ENCODE measurements at regions not wholly inside any gene's neighbourhood (a gene's known extent, or its start where the extent isn't known, plus 50 kb on each side); places are given as distances from the start of the nearest gene placed in this dataset.
"Not testable (repeated sequence)": the region's sequence is repeated elsewhere in the genome, so short reads cannot be mapped to it uniquely, and the experiment has no call there.

DNA sequence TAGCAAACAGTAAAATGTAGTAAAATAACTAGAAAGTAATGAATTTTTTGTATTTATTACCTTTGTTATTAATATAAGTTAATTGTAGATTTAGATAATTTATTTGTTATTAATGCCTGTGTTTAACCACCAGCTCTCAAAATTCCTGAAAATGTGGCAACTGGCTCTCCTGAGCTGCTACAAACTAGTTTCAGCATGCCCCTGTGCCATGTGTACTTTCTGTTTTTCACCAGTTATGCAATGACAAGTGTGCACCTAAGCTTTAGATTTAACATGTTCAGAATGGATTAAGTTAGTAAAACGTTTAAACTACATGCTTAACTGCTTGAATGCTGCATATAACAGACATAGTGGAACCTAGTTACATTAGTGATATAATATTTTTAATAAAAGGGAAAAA lies 88.1 kb downstream of the POSTN start:
- H3K4me1 ChIP-seq (ENCODE audit: control insufficient read depth, insufficient read depth, low read length) = no peaks in the 10 kb centered on the region
- H3K4me3 ChIP-seq (ENCODE audit: low read length) = no peak overlapping the region
- no peaks in the 10 kb centered on the region for H3K4me1 Mint-ChIP-seq
- intact Hi-C loops (cut with micrococcal nuclease) = no loop called here
- peaks cover 8 to 12% of the 10 kb centered on the region in 2 donors for H3K9me3 Mint-ChIP-seq
- H3K9me3 ChIP-seq (ENCODE audit: control insufficient read depth, insufficient read depth, low read length) = peaks cover 4% of the 10 kb centered on the region
- ATAC-seq = no peak
- no peaks in the 10 kb centered on the region for H3K27me3 ChIP-seq (ENCODE audit: control insufficient read depth, insufficient read depth, low read length)
- H3K27me3 Mint-ChIP-seq (ENCODE audit: low read depth in 2 of 2) = no peaks in the 10 kb centered on the region
- no peaks in the 10 kb centered on the region for H3K36me3 Mint-ChIP-seq
- no peaks in the 10 kb centered on the region for H3K36me3 ChIP-seq (ENCODE audit: control insufficient read depth, insufficient read depth, low read length)
- no peak overlapping the region for H3K27ac Mint-ChIP-seq
- no peak for DNase-seq
- TF ChIP-seq, protein P1, sequence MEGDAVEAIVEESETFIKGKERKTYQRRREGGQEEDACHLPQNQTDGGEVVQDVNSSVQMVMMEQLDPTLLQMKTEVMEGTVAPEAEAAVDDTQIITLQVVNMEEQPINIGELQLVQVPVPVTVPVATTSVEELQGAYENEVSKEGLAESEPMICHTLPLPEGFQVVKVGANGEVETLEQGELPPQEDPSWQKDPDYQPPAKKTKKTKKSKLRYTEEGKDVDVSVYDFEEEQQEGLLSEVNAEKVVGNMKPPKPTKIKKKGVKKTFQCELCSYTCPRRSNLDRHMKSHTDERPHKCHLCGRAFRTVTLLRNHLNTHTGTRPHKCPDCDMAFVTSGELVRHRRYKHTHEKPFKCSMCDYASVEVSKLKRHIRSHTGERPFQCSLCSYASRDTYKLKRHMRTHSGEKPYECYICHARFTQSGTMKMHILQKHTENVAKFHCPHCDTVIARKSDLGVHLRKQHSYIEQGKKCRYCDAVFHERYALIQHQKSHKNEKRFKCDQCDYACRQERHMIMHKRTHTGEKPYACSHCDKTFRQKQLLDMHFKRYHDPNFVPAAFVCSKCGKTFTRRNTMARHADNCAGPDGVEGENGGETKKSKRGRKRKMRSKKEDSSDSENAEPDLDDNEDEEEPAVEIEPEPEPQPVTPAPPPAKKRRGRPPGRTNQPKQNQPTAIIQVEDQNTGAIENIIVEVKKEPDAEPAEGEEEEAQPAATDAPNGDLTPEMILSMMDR (IDR thresholded peaks at IDR 0.05) = no peak
- H3K4me3 Mint-ChIP-seq = no peak overlapping the region
- no peak overlapping the region for H3K27ac ChIP-seq (ENCODE audit: low read length)
- no CpG with 5 or more reads among the region's 1 CpG for WGBS (ENCODE audit: insufficient coverage)

DNA sequence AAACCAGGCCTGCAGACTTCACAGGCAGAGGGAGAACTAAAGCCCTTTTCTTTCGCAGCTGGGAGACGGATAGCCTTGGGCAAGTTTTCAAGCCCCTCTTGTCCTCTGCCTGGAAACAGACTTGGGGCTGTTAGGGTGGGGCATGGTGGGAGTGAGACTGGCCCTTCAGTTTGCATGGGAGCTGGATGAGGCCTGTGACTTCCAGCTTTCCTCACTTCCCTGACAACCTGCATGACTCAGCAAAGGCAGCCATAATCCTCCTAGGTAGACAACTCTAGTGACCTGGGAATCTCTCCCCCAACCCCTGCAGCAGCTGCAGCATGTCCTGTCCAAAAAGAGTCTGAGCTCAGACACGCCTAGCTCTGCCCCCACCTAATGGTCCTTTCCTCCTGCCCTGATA lies 93.0 kb downstream of the POSTN start:
- ATAC-seq (no peak), DNase-seq (no peak)
- H3K9me3 ChIP-seq (ENCODE audit: control insufficient read depth, insufficient read depth, low read length) = peaks cover 10% of the 10 kb centered on the region
- Mint-ChIP-seq H3K27ac (no peak overlapping the region), H3K27me3 (ENCODE audit: low read depth in 2 of 2) (no peaks in the 10 kb centered on the region), H3K36me3 (no peaks in the 10 kb centered on the region), H3K4me3 (no peak overlapping the region), H3K9me3 (peaks cover 7 to 12% of the 10 kb centered on the region in 2 donors), H3K4me1 (no peaks in the 10 kb centered on the region)
- H3K27me3 ChIP-seq (ENCODE audit: control insufficient read depth, insufficient read depth, low read length) = no peaks in the 10 kb centered on the region
- no peaks in the 10 kb centered on the region for H3K36me3 ChIP-seq (ENCODE audit: control insufficient read depth, insufficient read depth, low read length)
- WGBS (ENCODE audit: insufficient coverage) = 79% methylated on average over 3 of the region's 3 CpGs
- no peak overlapping the region for H3K27ac ChIP-seq (ENCODE audit: low read length)
- intact Hi-C loops (cut with micrococcal nuclease) = no loop called here
- H3K4me3 ChIP-seq (ENCODE audit: low read length) = no peak overlapping the region
- TF ChIP-seq, protein P1 (IDR thresholded peaks at IDR 0.05) = no peak
- H3K4me1 ChIP-seq (ENCODE audit: control insufficient read depth, insufficient read depth, low read length) = no peaks in the 10 kb centered on the region

DNA sequence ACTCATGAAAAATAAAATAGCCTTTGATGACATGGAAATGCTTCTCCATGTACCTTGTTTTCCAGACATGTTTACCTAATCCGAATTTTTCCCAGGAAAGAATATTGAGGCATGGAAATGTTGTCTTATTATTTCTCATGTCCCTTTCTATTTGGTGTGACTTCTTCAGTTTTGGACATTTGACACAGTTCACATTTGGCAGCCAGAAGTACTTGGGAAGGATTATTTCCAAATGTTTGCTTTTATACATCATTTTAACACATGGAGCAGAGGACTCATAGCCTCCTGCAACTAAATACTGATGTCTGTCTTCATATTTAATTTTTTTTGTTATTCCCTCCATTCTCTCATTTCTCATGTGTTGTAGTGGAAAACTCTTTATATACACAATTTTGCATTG lies 94.3 kb downstream of the POSTN start:
- H3K36me3 ChIP-seq (ENCODE audit: control insufficient read depth, insufficient read depth, low read length) = no peaks in the 10 kb centered on the region
- no peak for DNase-seq
- H3K27me3 Mint-ChIP-seq (ENCODE audit: low read depth in 2 of 2) = no peaks in the 10 kb centered on the region
- H3K9me3 ChIP-seq (ENCODE audit: control insufficient read depth, insufficient read depth, low read length) = peaks cover 10% of the 10 kb centered on the region
- ATAC-seq = no peak
- peaks cover 7 to 10% of the 10 kb centered on the region in 2 donors for H3K9me3 Mint-ChIP-seq
- WGBS (ENCODE audit: insufficient coverage) = no CpG with 5 or more reads among the region's 1 CpG
- H3K27ac ChIP-seq (ENCODE audit: low read length) = no peak overlapping the region
- TF ChIP-seq, protein P1 (IDR thresholded peaks at IDR 0.05) = no peak
- no peak overlapping the region for H3K4me3 Mint-ChIP-seq
- no peaks in the 10 kb centered on the region for H3K4me1 Mint-ChIP-seq
- H3K36me3 Mint-ChIP-seq = no peaks in the 10 kb centered on the region
- no peak overlapping the region for H3K4me3 ChIP-seq (ENCODE audit: low read length)
- no peaks in the 10 kb centered on the region for H3K27me3 ChIP-seq (ENCODE audit: control insufficient read depth, insufficient read depth, low read length)
- H3K27ac Mint-ChIP-seq = no peak overlapping the region
- intact Hi-C loops (cut with micrococcal nuclease) = no loop called here
- H3K4me1 ChIP-seq (ENCODE audit: control insufficient read depth, insufficient read depth, low read length) = no peaks in the 10 kb centered on the region

DNA sequence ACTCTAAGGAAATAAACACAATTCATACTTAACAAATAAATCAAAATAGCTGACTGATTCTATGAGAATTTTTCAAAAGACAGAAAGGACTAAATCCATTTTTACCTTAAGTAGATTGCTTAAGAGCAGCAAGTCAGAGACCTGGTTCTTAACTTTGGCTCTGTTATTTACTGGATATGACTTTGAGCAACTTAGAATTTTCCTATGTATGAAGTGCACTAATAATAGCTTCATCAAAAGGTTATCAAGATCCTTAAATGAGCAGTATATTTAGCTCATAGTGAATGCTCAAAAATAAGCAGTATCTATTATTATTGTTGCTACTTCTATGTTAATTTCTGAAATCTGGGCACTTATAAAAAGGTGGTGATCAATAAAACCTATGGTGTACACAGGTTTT lies 95.3 kb downstream of the POSTN start:
- Histone ChIP-seq H3K27ac (ENCODE audit: low read length) (no peak overlapping the region), H3K36me3 (ENCODE audit: control insufficient read depth, insufficient read depth, low read length) (no peaks in the 10 kb centered on the region), H3K4me1 (ENCODE audit: control insufficient read depth, insufficient read depth, low read length) (no peaks in the 10 kb centered on the region), H3K27me3 (ENCODE audit: control insufficient read depth, insufficient read depth, low read length) (no peaks in the 10 kb centered on the region), H3K4me3 (ENCODE audit: low read length) (no peak overlapping the region), H3K9me3 (ENCODE audit: control insufficient read depth, insufficient read depth, low read length) (peaks cover 10% of the 10 kb centered on the region)
- H3K27ac Mint-ChIP-seq = no peak overlapping the region
- no peak for DNase-seq
- no peaks in the 10 kb centered on the region for H3K36me3 Mint-ChIP-seq
- H3K4me1 Mint-ChIP-seq = no peaks in the 10 kb centered on the region
- no peak overlapping the region for H3K4me3 Mint-ChIP-seq
- intact Hi-C loops (cut with micrococcal nuclease) = no loop called here
- ATAC-seq = no peak
- TF ChIP-seq, protein P1 (IDR thresholded peaks at IDR 0.05) = no peak
- no peaks in the 10 kb centered on the region for H3K27me3 Mint-ChIP-seq (ENCODE audit: low read depth in 2 of 2)
- peaks cover 9 to 13% of the 10 kb centered on the region in 2 donors for H3K9me3 Mint-ChIP-seq

DNA sequence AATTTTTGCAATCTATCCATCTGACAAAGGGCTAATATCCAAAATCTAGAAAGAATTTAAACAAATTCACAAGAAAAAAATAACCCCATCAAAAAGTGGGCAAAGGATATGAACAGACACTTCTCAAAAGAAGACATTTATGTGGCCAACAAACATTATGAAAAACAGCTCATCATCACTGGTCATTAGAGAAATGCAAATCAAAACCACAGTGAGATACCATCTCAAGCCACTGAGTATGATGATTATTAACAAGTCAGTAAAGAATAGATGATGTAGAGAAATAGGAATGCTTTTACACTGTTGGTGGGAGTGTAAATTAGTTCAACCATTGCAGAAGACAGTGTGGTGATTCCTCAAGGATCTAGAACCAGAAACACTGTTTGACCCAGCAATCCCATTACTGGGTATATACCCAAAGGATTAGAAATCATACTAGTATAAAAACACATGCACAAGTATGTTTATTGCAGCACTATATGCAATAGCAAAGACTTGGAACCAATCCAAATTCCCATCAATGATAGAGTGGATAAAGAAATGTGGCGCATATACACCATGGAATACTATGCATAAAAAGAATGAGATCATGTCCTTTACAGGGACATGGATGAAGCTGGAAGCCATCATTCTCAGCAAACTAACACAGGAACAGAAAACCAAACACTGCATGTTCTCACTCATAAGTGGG lies 96.1 kb downstream of the POSTN start:
- H3K27me3 Mint-ChIP-seq (ENCODE audit: low read depth in 2 of 2); H3K4me3 Mint-ChIP-seq; H3K4me1 Mint-ChIP-seq; H3K4me3 ChIP-seq (ENCODE audit: low read length); H3K36me3 Mint-ChIP-seq; DNase-seq; H3K27me3 ChIP-seq (ENCODE audit: control insufficient read depth, insufficient read depth, low read length); intact Hi-C loops (cut with micrococcal nuclease); H3K4me1 ChIP-seq (ENCODE audit: control insufficient read depth, insufficient read depth, low read length); H3K27ac Mint-ChIP-seq; ATAC-seq; H3K36me3 ChIP-seq (ENCODE audit: control insufficient read depth, insufficient read depth, low read length); H3K27ac ChIP-seq (ENCODE audit: low read length): not testable (repeated sequence)
- H3K9me3 ChIP-seq (ENCODE audit: control insufficient read depth, insufficient read depth, low read length) = peaks cover 10% of the 10 kb centered on the region
- no CpG with 5 or more reads among the region's 1 CpG for WGBS (ENCODE audit: insufficient coverage)
- H3K9me3 Mint-ChIP-seq = peaks cover 5 to 13% of the 10 kb centered on the region in 2 donors
